ENCODE measurements at regions not wholly inside any gene's neighbourhood (a gene's known extent, or its start where the extent isn't known, plus 50 kb on each side); places are given as distances from the start of the nearest gene placed in this dataset.

DNA sequence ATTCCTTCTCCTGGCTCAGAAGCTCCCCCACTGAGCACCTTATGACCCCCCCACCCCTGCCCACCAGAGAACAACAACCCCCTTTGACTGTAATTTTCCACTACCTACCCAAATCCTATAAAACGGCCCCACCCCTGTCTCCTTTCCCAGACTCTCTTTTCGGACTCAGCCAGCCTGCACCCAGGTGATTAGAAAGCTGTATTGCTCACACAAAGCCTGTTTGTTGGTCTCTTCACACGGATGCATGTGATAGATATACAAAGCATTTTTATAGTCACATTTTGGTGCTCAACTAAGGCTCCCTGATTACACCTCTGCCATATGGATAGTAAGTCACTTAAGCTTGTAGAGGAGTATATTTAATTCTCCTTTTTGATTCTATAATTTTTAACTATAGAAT lies 985.8 kb downstream of the REEP3 start:
- TF ChIP-seq, protein P1, sequence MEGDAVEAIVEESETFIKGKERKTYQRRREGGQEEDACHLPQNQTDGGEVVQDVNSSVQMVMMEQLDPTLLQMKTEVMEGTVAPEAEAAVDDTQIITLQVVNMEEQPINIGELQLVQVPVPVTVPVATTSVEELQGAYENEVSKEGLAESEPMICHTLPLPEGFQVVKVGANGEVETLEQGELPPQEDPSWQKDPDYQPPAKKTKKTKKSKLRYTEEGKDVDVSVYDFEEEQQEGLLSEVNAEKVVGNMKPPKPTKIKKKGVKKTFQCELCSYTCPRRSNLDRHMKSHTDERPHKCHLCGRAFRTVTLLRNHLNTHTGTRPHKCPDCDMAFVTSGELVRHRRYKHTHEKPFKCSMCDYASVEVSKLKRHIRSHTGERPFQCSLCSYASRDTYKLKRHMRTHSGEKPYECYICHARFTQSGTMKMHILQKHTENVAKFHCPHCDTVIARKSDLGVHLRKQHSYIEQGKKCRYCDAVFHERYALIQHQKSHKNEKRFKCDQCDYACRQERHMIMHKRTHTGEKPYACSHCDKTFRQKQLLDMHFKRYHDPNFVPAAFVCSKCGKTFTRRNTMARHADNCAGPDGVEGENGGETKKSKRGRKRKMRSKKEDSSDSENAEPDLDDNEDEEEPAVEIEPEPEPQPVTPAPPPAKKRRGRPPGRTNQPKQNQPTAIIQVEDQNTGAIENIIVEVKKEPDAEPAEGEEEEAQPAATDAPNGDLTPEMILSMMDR (IDR thresholded peaks at IDR 0.05; ENCODE audit: insufficient read depth, missing control alignments): no peak
- DNase-seq (ENCODE audit: insufficient read length, low spot score): no peak
- no peak for FAIRE-seq

DNA sequence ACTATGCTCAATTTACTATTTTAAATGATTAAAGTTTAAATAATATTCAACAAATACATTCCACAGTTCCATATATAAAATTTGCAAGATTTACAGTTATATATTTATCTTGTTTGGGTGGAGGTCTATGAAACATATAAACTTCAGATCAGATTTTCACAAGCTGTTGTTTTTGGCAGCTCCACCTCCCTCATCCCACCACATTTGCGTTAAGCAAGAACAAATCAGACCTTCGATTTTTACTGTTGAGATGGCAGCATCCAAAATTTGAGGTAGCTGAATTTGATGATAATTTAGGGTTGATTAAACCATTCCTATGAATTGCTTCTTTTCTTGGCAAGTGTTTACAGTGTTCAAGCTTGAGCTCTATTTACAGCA lies 986.4 kb downstream of the REEP3 start:
- TF ChIP-seq, protein P1 (IDR thresholded peaks at IDR 0.05; ENCODE audit: insufficient read depth, missing control alignments): no peak
- no peak for DNase-seq (ENCODE audit: insufficient read length, low spot score)
- FAIRE-seq: no peak

DNA sequence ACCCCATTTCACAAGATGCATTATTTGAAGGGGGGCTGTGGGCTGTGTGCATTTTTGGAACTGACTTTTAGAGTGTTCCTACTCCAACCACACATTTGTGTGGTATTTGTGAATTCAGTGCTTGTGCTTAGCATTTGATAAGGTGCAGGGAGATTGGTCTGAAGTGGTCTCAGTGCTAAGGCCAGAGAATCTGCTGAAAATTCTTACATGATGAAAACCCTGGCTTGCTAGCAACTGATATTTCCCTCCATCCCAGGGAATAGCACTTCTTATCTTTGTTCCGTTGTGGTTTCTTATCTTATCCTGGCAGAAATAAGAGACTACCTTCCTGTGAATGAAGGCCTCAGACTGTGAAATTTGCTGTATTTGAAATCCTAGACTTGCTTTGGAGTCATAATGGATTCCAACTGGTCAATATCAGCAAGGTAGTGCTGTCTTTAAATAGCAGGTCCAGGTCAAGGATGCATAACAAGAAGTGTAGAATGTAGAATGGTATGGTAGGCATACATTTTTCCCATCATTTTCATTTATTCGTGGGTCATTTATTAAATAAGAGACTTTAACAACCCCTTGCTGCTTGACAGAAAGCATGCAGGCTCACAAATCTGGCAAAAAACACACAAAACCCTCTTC lies 986.9 kb downstream of the REEP3 start:
- DNase-seq (ENCODE audit: insufficient read length, low spot score): no peak
- TF ChIP-seq, protein P1 (IDR thresholded peaks at IDR 0.05; ENCODE audit: insufficient read depth, missing control alignments): no peak
- no peak for FAIRE-seq

DNA sequence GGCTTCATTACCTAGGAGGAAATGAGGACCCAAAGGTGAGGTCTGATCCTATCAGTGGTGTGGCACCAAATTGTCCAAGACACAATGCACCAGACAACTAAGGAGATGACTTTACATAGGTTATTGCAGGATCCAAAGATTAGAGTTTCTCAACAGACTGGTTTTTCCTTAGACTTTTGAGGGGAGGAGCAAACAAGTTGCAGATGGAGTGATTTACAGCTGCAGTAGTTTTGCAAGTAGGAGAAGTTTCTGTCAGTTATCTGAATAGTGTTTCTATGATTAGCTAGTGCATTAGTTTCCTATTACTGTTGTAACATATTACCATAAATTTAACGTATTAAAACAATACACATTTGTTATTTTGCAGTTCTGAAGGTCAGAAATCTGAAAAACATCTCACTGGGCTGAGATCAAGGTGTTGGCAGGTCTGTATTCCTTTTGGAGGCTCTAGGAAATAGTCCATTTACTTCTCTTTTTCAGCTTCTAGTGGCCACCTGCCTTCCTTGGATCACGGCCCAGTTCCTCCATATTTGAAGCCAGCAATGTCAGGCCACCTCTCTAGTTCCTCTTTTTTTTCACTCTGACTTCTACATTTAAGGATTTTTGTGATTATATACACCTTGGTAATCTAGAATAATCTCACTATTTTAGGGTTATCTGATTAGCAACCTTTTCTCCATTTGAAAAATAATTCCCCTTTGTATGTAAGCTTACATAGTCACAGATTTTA lies 994.9 kb downstream of the REEP3 start:
- DNase-seq (ENCODE audit: insufficient read length, low spot score): no peak
- TF ChIP-seq, protein P1 (IDR thresholded peaks at IDR 0.05; ENCODE audit: insufficient read depth, missing control alignments): no peak
- no peak for FAIRE-seq

DNA sequence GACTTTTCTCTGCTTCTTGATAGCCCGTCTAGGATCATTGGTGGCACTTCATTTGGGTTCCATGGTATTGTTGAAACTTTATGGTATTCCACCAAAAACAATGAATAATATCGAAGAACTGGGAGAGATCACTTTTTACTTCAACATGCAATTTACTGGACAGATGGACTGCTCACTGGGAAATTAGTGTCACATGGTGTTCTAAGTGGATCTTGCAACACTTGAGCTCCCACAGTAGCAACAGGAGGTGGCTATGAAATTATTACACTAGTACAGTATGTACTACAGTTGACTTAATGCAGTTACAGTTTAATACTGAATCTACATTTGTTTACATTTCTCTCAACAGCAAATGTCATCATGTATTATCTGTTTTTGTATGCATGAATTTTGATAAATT lies 997.3 kb downstream of the REEP3 start:
- FAIRE-seq (no peak), DNase-seq (ENCODE audit: insufficient read length, low spot score) (no peak)
- TF ChIP-seq, protein P1 (IDR thresholded peaks at IDR 0.05; ENCODE audit: insufficient read depth, missing control alignments): no peak

DNA sequence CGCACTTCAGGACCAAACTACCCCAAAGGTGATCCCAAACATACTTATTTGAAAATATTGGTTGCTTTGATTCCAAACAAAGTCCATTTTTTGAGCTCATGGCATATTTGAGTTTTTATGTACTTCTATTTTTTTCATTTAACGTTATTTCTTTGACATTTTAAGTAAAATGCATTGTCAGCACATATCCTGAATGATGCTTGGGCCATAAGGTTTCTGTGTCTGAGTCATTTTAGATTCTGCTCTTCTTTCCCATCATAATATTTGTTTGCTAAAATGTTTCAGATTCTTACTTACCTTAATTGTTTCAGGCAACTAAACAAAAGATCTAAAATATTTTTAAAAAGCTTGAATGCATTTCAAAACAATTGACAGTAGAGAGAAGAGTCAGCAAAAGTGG lies 998.2 kb downstream of the REEP3 start:
- TF ChIP-seq, protein P1 (IDR thresholded peaks at IDR 0.05; ENCODE audit: insufficient read depth, missing control alignments): no peak
- DNase-seq (ENCODE audit: insufficient read length, low spot score) (no peak), FAIRE-seq (no peak)

DNA sequence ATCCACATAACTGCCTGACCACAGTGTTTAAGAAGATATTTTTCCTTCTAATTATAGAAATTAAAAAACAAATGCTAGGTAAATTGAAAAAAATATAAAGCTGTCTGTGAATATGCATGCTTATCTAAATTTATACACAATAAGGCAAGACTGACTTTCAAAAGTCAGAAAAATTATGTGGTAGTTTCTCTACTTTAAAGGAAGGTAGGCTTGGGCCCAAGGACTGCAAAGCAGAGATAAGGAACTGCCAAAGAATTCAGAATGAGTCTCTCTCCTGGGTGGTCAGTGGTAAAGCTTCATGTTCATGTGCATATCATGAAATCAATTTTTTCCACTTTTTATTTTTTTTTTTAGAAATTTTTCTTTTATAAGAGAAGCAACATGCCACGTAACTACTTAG lies 998.6 kb downstream of the REEP3 start:
- FAIRE-seq (no peak), DNase-seq (ENCODE audit: insufficient read length, low spot score) (no peak)

More for the DNA sequence above, 998.6 kb downstream of the REEP3 start:
- TF ChIP-seq, protein P1 (IDR thresholded peaks at IDR 0.05; ENCODE audit: insufficient read depth, missing control alignments): no peak

Data from D721Med (cell line).